Activated CD4-positive, alpha-beta T cell treated with anti-CD3 and anti-CD28 coated beads, Interleukin-2, amount 50 U/mL, for 1 hour (primary cell): ENCODE measurements at regions not wholly inside any gene's neighbourhood (a gene's known extent, or its start where the extent isn't known, plus 50 kb on each side); places are given as distances from the start of the nearest gene placed in this dataset.
A peak's percentile ranks its signal among the peaks of the same experiment; 100 is the strongest.
"Not testable (repeated sequence)": the region's sequence is repeated elsewhere in the genome, so short reads cannot be mapped to it uniquely, and the experiment has no call there.

Experiments
- DNase-seq: peaks from one replicate; pipeline ENCODE4 v3.0.0-alpha.2; 2020

DNA sequence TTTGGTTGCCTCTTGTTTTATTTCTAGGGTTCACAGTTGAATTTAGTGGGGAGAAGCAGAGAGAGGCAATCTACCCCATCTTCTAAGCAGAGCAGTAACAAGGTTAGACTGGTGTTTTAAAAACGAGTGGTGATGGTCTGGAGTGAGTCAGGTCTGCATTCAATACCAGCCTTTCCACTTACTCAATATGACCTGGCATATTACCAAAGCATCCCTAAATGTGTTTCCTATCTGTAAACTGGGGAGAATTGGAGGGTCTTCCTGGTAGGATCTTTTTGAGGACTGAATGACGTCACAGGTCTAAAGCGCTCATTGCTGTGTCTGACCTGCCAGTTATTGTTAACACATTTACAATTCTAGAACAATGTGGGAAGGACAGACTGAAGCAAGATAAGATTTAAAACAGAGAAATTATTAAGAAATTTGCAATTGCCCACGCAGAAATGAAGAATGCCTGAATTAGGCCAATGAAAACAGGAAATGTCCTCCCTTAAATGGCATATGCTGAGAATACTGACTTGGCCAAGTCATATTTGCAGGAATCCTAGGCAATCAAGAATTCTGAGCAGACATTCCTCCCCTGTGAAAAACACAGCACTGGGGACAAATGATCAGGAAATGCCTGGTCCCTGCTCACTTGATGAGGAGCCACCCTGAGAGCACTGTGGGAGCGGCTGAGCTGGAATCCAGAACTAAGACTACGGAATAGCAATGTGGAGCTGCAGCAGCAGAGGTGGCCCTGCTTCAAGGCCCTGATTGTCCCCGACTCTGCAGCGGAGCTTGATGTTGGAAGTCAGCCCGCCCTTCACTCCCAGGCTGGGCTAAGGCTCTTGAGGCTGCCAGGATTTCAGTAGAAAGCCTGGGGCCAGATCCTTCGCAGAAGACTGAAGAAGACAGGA is 184.5 kb upstream of the CXCL12 start:
- no peak for DNase-seq

DNA sequence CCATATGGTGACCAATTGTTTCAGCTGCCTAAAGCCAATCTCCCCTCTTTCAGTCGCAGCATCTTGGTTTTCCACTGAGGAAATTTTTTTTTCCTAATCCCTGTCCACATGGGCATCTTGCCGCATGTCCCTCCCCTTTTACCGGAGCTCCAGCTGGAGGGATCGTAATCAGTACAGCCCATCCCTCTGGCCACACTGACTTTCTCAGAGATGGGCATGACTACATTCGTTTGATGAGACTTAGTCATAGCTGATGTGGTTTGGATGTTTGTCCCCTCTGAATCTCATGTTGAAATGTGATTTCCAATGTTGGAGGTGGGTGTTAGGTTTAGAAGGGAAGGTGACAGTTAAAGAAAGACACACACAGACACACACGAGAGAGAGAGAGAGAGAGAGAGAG is 186.8 kb upstream of the CXCL12 start:
- DNase-seq: no peak

DNA sequence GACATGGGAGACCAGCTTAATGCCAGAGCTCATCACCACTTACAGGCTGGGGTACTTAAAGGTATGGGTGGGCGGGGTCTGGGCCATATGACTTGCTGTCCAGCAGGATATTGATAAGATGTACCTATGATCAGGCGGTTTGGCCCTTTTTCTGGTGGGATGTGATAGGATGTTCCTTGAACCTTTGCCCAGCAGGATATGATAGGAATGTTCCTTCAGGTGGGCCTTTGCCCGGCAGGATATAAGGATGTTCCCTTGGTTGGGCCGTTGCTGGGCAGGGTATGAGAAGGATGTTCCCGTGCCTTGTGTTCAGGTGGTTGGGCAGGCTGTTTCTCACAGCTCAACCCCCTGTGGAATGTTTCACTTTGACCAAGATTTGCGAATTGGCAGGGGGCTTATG is 187.2 kb upstream of the CXCL12 start:
- no peak for DNase-seq

DNA sequence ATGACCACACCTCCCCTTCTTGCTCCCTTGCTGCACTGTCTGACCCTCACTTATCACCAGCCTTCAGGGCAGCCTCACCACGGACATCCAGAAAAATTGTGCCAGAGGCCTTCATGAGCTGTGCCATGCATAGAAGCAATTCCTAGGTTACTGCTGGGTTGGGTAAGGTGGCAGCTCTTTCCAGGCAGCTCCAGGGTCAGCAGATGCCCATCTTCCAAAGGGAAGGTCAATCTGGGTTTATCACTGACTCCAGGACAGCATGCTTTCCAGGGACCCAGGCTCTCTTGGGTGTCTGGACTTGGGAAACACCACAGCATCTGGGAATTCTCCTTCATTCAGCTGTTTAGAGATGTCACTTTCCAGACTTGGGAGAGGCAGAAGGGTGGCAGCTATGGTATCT is 188.9 kb upstream of the CXCL12 start:
- no peak for DNase-seq

DNA sequence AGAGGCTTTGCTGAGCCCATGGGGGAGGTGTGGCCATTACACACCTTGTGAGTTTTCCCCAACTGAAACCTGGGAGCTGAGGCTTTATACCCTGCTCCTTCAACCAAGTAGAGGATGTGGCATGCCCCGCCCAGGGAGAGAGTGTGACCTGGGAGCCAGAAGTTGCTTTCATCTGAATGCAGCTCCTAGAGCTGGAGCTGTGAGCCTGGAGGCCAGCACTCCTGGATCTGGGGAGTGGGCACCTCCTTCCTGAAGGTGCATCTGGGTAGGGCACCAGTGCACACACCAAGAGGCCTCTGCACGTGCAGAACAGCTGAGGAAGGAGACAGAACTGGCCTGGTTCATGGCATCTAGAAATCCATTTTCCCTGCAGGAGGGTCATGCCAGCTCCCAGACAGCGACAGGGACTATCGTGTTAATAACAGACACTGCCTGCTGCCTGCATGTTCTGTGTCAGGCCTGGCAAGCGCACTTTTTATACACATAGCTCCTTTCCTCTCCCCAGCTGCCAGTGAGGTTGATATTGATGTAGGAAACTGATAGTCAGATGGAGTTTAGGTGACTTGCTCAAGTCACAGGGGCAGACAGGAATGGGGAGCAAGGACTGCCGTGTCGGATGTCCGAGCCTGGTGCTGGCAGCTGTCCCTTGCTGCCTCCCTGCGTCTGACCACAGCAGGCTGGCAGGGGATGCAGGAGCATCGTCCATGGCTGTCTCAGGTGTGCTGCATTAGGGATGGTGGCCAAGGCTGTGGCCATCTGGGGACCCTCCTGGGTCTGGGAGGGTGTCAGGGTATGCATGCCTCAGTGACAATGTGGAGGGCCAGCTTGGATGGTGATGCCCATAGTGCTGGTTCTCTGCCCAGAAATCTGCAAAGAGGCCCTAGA is 189.9 kb upstream of the CXCL12 start:
- DNase-seq: no peak

DNA sequence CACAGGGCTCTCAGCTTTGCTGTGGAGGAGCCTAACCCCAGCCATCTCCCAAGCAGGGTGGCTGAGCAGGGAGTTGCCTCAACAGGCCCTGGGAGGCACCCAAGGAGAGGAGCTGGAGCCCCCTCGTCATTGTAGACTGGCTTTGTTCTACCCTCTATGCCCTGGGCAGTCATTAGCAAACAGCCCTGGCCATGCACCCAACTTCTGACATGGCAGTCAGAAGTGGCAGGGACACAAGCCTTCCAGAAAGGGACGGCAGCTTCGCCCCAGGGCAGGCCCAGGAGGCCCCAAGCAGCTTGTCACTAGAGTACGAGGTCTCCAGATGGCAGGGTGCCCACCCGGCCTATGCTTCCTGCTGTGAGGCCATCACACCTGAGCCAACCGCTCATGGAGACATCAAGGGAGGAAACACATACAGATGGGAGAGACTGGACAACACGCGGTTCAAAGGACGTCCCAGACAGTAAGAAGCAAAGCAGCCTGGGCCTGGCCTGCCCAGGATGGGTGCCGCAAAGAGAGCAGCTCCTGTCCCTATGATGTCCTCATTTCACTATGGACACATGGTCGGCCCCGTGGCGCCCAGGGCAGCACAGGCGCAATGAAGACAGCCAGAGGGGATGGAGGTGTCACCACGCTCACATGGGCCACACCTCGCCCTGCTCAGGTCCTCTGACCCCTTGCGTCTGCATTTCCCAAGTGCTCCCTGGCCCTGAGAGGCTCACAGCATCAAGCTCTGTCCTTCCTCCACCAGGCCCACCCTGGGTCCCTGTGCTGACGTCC is 190.9 kb upstream of the CXCL12 start:
- no peak for DNase-seq

DNA sequence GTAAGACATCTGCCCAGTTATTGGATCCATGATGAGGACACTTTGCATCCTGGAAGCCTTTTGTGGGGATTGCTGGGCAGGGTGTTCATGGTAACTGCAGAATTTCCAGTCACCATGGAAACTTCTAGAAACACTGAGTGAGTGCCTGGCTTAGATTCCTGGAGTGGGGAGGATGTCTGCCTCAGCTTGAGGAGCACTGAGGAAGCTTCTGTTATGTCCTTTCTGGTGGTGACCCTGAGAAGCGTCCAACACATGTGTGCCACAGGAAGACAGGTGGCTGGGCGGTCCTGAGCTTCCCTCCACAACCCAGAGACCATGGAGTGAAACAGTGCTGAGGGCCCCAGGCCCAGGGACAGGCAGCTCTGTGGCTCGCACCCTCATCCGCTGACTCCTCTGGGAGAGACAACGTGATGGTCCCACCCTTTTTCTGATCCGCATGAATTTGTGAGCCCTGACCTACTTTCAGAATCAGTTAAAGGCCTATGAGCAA is 191.8 kb upstream of the CXCL12 start:
- peak; percentile 6 for DNase-seq

DNA sequence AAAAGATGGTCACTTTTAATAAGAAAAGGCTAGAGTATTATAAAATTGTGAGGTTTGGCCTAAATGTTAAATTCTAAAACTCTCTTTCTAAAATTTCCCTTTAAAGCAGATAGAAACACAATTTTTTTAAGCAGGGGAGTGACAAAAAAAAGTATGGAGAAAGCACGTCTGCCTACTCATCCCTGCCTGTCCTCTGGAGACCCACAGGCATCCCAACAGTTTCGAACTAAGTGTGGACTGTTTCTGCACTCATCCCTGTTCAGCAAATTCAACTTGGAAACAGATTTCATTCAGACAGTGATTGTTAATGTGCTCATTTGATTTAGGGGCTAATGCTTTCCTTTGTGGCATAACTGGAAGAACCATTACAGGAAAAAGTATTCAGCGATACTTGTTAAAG is 192.6 kb upstream of the CXCL12 start:
- no peak for DNase-seq

DNA sequence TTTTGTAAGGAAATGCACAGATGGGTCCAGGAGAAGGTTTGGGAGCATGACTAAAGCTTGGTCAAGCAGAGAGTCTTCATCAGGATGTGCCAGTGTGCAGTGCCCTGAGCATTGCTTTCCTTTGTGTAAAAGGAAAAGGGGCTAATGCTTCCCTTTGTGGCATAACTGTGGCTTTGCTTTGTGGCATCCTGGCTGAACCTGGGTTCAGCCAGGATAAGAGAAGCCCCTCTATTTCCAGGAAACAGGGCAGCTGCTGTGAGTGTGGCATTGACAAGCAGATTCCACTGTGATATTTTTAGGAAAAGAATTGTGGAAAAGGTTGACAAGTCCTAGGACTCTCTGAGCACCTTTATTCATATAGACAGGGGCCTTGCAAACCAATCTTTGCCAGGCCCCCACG is 193.4 kb upstream of the CXCL12 start:
- no peak for DNase-seq

DNA sequence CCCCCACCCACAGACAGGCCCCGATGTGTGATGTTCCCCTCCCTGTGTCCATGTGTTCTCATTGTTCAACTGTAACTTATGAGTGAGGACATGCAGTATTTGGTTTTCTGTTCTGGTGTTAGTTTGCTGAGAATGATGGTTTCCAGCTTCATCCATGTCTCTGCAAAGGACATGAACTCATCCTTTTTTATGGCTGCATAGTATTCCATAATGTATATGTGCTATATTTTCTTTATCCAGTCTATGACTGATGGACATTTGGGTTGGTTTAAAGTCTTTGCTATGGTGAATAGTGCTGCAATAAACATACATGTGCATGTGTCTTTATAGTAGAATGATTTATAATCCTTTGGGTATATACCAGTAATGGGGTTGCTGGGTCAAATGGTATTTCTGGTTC is 194.1 kb upstream of the CXCL12 start:
- DNase-seq: not testable (repeated sequence)

DNA sequence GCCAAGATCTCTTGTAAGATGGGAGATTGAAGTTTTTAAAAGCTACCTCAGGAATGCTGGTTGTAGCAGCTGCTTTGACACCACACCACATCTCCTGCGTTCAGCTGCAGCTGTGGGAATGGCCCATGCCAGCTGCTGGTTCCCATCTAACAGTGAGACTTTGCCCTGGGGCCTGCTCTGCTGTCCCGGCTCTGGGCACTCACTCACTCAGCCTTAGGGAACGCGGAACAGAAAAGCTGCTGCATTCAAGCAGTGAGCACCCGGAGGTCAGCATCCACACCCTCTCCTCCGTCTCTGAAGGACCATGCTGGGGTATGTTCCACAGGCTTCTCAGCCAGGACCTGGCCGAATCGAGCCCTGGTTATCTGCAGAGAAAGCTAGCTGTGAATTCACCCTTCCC is 197.1 kb upstream of the CXCL12 start:
- no peak for DNase-seq

DNA sequence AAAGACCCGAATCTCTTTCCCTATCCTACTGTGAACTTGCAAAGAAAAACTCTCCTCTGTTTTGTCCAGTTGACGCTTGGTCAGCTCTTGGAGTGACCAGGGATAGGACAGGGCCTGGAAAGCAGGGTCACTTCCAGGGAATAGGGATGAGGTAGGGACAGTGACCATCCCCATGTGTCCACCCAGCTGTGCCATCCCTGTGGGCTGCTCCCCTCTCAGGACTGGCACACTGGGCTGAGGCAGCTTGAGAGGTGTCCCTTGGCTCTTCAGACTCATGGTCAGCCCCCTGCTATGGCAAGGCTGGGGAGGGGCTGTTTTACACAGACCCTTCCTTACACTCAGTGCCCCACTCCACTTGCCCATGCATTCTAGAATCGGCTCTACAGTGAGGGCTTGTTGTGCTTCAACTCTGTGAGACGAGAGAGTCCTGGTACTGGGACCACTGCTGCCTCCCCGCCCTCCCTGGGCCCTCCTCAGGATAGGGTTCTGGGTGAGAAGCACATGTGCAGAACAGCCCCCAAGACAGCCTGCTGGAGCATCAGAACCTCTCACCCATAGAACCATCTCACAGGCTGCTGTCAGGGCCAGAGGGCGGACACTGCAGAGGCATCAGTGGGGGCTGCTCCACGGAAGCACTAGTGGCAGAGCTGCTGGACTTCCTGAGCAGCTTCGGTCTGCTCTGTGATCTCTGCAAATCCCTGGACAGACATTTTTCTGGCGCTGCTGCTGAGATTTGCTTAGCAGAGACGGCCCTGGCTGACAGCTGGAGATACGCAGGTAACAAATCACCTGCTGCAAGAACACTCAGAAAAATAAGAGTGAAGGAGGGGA is 202.8 kb upstream of the CXCL12 start:
- no peak for DNase-seq

DNA sequence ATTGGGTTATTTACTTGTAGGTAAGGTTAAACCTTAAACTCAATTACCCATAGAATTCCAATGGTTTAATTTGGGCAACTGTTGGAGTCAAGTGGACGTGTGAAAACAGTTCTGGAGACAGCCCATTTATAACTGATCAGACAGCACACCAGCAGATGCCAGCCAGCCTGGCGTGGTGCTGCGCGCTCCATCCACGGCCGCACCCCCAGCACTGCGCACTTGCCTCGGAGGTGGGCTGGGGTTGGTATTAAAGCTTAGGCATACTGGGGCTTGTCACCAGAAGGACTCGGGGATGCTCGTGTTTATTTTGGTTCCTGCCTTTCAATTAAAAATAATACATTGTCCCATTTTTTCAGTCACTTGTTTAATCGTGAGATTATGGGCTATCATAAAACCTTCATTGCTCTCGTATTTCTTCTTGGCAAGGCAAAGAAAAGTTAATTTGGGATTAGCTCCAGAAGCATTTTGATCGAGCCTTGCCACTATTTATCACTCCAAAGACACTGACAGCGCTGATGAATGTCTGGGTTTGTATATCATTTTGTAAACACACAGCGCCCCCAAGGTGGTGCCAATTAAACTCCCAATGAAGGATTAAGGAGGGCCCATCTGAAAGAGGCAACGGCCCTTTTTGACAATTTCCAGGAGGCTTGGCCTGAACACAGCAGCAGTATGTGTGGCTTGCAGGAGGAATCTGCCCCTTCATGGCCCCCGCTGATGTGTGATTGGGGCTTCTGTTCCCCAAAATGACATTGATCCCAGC is 204.5 kb upstream of the CXCL12 start:
- DNase-seq: no peak

DNA sequence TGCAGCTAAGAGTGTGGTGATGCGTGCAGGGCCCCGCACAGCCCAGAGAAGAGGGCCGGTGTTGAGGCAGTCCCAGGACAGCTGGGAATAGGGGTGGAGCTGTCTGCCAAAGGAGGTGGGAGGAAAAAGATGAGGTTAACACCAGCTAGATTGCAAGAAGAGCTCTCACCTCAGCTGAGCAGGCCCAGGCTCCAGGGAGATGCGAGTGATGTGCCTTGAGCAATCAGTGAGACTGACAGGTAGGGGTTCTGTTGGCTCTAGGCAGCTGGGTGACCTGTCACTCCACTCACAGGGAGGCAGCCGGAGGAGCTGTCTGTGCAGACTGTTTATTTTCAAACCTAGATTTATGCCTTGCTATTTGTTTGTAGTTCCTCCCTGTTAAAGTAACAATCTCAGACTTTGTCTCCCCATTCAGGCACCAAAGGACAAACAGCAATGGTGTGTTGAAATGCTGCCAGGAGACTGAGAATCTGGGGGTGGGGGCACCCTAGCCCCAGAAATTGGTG is 205.1 kb upstream of the CXCL12 start:
- DNase-seq: no peak

DNA sequence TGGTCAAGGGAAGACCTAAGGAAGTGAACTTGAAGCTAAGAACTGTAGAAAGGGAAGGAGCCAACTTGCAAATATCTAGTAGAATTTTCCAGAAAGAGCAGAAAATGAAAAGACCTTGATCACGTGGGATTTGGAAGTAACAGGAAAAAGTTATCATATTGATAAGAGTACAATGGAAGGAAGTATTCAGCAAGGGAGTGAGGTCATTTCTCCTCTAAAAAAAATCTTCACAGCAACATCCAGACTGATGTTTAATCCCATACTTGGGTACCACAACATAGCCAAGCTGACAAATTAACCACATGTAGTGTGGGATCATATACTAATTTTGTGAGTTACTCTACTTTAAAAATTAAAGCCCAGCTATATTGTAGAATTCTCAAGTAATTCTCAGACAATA is 207.0 kb upstream of the CXCL12 start:
- DNase-seq: no peak

DNA sequence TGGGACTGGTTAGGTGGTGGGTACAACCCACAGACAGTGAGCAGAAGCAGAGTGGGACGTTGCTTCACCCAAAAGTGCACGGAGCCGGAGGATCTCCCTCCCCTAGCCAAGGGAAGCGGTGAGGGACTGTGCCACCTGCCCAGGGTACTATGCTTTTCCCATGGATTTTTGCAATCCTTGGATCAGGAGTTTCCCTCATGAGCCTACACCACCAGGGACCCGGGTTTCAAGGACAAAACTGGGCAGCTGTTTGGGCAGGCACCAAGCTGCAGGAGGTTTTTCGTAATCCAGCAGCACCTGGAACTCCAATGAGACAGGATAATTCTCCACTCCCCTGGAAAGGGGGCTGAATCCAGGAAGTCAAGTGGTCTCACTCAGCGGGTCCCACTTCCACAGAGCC is 209.1 kb upstream of the CXCL12 start:
- no peak for DNase-seq

DNA sequence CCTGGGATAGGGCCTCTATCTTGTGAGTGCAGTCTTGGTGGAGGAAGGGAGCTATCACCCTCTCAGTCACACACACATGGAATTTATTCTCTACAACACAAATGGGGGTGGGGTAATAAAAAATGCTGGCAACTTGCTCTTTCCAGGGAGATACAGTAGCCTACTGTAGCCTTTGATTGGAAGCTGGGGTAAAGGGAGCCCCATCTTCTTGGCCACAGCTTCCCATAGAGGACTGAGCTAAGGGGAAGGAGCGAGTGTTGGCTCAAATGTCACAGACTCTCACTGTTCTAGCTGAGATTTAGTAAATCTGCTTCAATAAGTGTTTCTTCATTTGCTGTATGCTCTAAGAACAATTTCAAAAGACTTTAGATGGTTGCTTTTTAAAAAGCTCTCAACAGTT is 222.2 kb upstream of the CXCL12 start:
- DNase-seq: no peak

DNA sequence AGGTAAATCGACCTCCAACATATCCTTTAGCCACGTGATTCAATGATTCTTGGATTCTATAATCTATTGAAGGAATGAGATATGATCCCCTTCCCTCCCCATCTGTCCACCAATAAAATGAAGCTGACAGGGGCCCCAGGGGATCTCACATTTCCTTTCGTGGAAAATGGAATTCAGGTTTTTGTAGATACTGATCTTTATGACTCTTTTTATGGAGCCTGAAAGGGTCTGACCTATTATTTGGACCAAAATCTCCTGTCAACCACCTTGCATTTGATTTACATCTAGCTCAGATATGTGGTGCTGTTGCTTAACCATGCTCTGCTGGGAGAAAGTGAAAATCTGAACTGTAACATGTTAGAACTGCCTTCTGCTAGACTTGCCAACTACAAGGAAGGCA is 234.0 kb upstream of the CXCL12 start:
- DNase-seq: no peak

DNA sequence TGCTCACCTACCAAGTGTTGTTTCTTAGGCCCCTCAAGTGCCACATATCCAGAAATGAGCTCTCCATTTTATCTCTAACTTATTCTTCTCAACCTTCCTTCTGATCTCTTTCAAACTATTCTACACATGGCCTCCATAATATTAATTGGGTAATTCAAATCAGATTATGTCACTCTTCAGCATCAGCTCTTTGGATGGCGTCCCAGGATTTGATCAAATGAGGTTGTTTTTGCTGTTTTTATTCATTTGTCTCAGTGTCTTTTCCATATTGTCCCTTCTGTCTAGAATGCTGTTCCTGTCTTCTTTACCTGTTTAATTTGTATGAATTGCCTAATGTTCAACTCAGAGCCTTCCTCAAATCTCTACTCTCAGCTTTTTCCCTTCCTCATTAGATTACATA is 234.6 kb upstream of the CXCL12 start:
- no peak for DNase-seq

DNA sequence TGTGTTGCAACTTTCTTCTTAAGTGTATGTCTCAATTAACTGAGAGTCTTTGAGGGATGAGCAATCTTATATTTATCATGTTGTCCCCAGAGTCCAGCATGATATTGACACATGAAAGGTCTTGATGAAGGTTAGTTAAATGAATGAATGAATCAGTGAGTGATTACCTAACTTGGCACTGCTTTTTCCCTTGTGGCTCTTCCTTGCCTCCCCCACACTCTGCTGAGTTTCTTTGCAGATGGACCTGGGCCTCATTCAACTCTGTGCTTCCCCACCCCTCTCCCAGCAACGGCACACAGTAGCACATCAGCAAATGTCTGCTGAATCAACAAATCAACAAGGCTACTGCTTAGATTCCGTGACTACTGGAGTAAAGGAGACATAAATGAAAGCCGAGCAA is 235.1 kb upstream of the CXCL12 start:
- no peak for DNase-seq
